H9 (cell line): ENCODE measurements at regions not wholly inside any gene's neighbourhood (a gene's known extent, or its start where the extent isn't known, plus 50 kb on each side); places are given as distances from the start of the nearest gene placed in this dataset.

Experiments used
- DNase-seq: peaks from one replicate; pipeline ENCODE4 v3.0.0-alpha.2; 2017
- H2AFZ ChIP-seq: one replicate; pipeline ENCODE4 v1.6.1; 2013; ENCODE audit warnings: mild to moderate bottlenecking, low read length, control low read depth, moderate library complexity
- H2AK5ac ChIP-seq: 2 replicates; pipeline ENCODE4 v1.6.1; 2013; ENCODE audit warnings: low read length, control low read depth, mixed read lengths; ENCODE audit not compliant: insufficient read length
- H2BK120ac ChIP-seq: one replicate; pipeline ENCODE4 v1.6.1; 2013; ENCODE audit warnings: low read depth, mild to moderate bottlenecking, low read length, control low read depth, inconsistent platforms; ENCODE audit not compliant: poor library complexity, severe bottlenecking
- H2BK12ac ChIP-seq: 2 replicates; pipeline ENCODE4 v1.6.1; 2013; ENCODE audit warnings: low read length, control low read depth, mixed read lengths, low read depth; ENCODE audit not compliant: insufficient read length
- H2BK15ac ChIP-seq: 2 replicates; pipeline ENCODE4 v1.6.1; 2013; ENCODE audit warnings: low read depth, low read length, control low read depth
- H2BK20ac ChIP-seq: one replicate; pipeline ENCODE4 v1.6.1; 2013; ENCODE audit warnings: low read depth, mild to moderate bottlenecking, low read length, control low read depth, inconsistent platforms; ENCODE audit not compliant: poor library complexity, severe bottlenecking
- H2BK5ac ChIP-seq: 2 replicates; pipeline ENCODE4 v1.6.1; 2013; ENCODE audit warnings: low read length, control low read depth, mixed read lengths; ENCODE audit not compliant: insufficient read length
- H3K14ac ChIP-seq: 2 replicates; pipeline ENCODE4 v1.6.1; 2013; ENCODE audit warnings: low read length, control low read depth; ENCODE audit not compliant: insufficient read depth
- H3K18ac ChIP-seq: 2 replicates; pipeline ENCODE4 v1.6.1; 2013; ENCODE audit warnings: low read depth, mild to moderate bottlenecking, mixed read lengths, low read length, control low read depth; ENCODE audit not compliant: insufficient read length
- H3K23ac ChIP-seq: 2 replicates; pipeline ENCODE4 v1.6.1; 2013; ENCODE audit warnings: low read length, control low read depth, mixed read lengths, low read depth; ENCODE audit not compliant: insufficient read length
- H3K23me2 ChIP-seq: 2 replicates; pipeline ENCODE4 v1.6.1; 2013; ENCODE audit warnings: low read depth, mild to moderate bottlenecking, mixed read lengths, low read length, control low read depth; ENCODE audit not compliant: insufficient read length, poor library complexity, severe bottlenecking
- H3K27ac ChIP-seq: 2 replicates; pipeline ENCODE4 v1.5.1; 2013; ENCODE audit warnings: low read length, control low read depth, mixed read lengths, low read depth; ENCODE audit not compliant: insufficient read length
- H3K27me3 ChIP-seq: 2 replicates; pipeline ENCODE4 v1.6.1; 2013; ENCODE audit warnings: low read length, control low read depth, inconsistent platforms; ENCODE audit not compliant: insufficient read depth
- H3K4ac ChIP-seq: 2 replicates; pipeline ENCODE4 v1.6.1; 2013; ENCODE audit warnings: low read depth, mild to moderate bottlenecking, control low read depth, inconsistent platforms, low read length, moderate library complexity
- H3K4me1 ChIP-seq: 2 replicates; pipeline ENCODE4 v1.6.1; 2013; ENCODE audit warnings: low read length, control low read depth, inconsistent platforms; ENCODE audit not compliant: insufficient read depth
- H3K4me2 ChIP-seq: 2 replicates; pipeline ENCODE4 v1.6.1; 2013; ENCODE audit warnings: low read length, control low read depth, mixed read lengths; ENCODE audit not compliant: insufficient read length, insufficient read depth
- H3K56ac ChIP-seq: 2 replicates; pipeline ENCODE4 v1.6.1; 2013; ENCODE audit warnings: low read depth, mild to moderate bottlenecking, mixed read lengths, low read length, control low read depth; ENCODE audit not compliant: insufficient read length
- H3K79me1 ChIP-seq: 2 replicates; pipeline ENCODE4 v1.6.1; 2013; ENCODE audit warnings: low read depth, mild to moderate bottlenecking, moderate library complexity, low read length, control low read depth, inconsistent platforms; ENCODE audit not compliant: insufficient read depth, poor library complexity, severe bottlenecking
- H3K79me2 ChIP-seq: 2 replicates; pipeline ENCODE4 v1.6.1; 2013; ENCODE audit warnings: low read length, control low read depth, inconsistent platforms; ENCODE audit not compliant: insufficient read depth
- H3K9ac ChIP-seq: 2 replicates; pipeline ENCODE4 v1.6.1; 2013; ENCODE audit warnings: low read length, control low read depth, mixed read lengths; ENCODE audit not compliant: insufficient read length; ENCODE audit errors: extremely low read depth
- H3K9me3 ChIP-seq: one replicate; pipeline ENCODE4 v1.6.1; 2013; ENCODE audit warnings: low read depth, low read length, inconsistent platforms; ENCODE audit not compliant: control insufficient read depth
- H3T11ph ChIP-seq: one replicate; pipeline ENCODE4 v1.6.1; 2013; ENCODE audit warnings: mild to moderate bottlenecking, low read length, control low read depth, inconsistent platforms
- H4K20me1 ChIP-seq: one replicate; pipeline ENCODE4 v1.6.1; 2013; ENCODE audit not compliant: control insufficient read depth, insufficient read length, insufficient read depth
- H4K5ac ChIP-seq: 2 replicates; pipeline ENCODE4 v1.6.1; 2013; ENCODE audit warnings: low read depth, mild to moderate bottlenecking, mixed read lengths, low read length, control low read depth; ENCODE audit not compliant: insufficient read length
- H4K8ac ChIP-seq: replicated peaks from 2 replicates; pipeline ENCODE4 v1.6.1; 2013; ENCODE audit warnings: low read length, control low read depth, mixed read lengths, low read depth; ENCODE audit not compliant: insufficient read length
- H4K91ac ChIP-seq: 2 replicates; pipeline ENCODE4 v1.6.1; 2013; ENCODE audit warnings: low read depth, mild to moderate bottlenecking, moderate library complexity, mixed read lengths, low read length, control low read depth; ENCODE audit not compliant: insufficient read length
- H3K27ac Mint-ChIP-seq, 3 experiments: 2 replicates in 2 of 3; 3 replicates in 1 of 3; pipeline ENCODE4 v1.8.0; 2020 to 2021; ENCODE audit warnings: mixed read lengths in 3 of 3, mild to moderate bottlenecking in 1 of 3, moderate library complexity in 1 of 3
- H3K27me3 Mint-ChIP-seq: 2 replicates; pipeline ENCODE4 v1.8.0; 2021; ENCODE audit warnings: low read depth, mild to moderate bottlenecking, moderate library complexity, mixed read lengths
- H3K36me3 Mint-ChIP-seq, 3 experiments: 2 replicates in 2 of 3; 3 replicates in 1 of 3; pipeline ENCODE4 v1.8.0; 2020 to 2021; ENCODE audit warnings: low read depth in 3 of 3, mixed read lengths in 3 of 3; ENCODE audit not compliant: insufficient read depth in 1 of 3
- H3K4me1 Mint-ChIP-seq, 2 experiments: 2 replicates each; pipeline ENCODE4 v1.8.0; 2020; ENCODE audit warnings: mixed read lengths in 2 of 2
- H3K4me3 Mint-ChIP-seq, 2 experiments: 2 replicates in 1 of 2; 3 replicates in 1 of 2; pipeline ENCODE4 v1.8.0; 2020 to 2021; ENCODE audit warnings: mild to moderate bottlenecking in 2 of 2, mixed read lengths in 2 of 2, moderate library complexity in 1 of 2
- H3K9me3 Mint-ChIP-seq, 2 experiments: 2 replicates in 1 of 2; 3 replicates in 1 of 2; pipeline ENCODE4 v1.8.0; 2020; ENCODE audit warnings: mild to moderate bottlenecking in 2 of 2, mixed read lengths in 2 of 2, moderate library complexity in 1 of 2
- WGBS: extraction: QIAGEN DNeasy Blood & Tissue Kit; methylation state at CpG from one replicate; pipeline ENCODE4 v1.1.7; 2013; ENCODE audit warnings: missing lambda C conversion rate, low lambda C conversion rate, mixed read lengths; ENCODE audit not compliant: insufficient read length; ENCODE audit errors: extremely low coverage; 5-methylcytosine and 5-hydroxymethylcytosine counted together
- TF ChIP-seq, protein P1 (sequence below): fragments of 200-600 bp; sonication (generic); conservative IDR thresholded peaks from 3 replicates; pipeline ENCODE4 v1.8.0; 2021; ENCODE audit warnings: antibody characterized with exemption, mild to moderate bottlenecking

GRCh38 chr7:85554236-85555178 is 367.7 kb upstream of the SEMA3D start:
- Histone ChIP-seq H3K9me3 (no peaks in the 10 kb centered on the region), H2BK15ac (no peak overlapping the region), H2AK5ac (no peak overlapping the region), H2BK120ac (no peak overlapping the region), H2BK12ac (no peak overlapping the region), H3K4me2 (no peak overlapping the region), H3K4ac (no peak overlapping the region), H3K27ac (no peak overlapping the region), H3T11ph (no peak overlapping the region), H3K4me1 (no peaks in the 10 kb centered on the region), H4K8ac (no peak overlapping the region), H4K20me1 (no peaks in the 10 kb centered on the region), H3K79me2 (no peaks in the 10 kb centered on the region), H4K91ac (no peak overlapping the region), H3K23me2 (no peaks in the 10 kb centered on the region), H3K27me3 (no peaks in the 10 kb centered on the region), H3K56ac (no peak overlapping the region), H3K18ac (no peak overlapping the region), H3K79me1 (no peaks in the 10 kb centered on the region), H4K5ac (no peak overlapping the region), H2BK5ac (no peak overlapping the region), H3K9ac (no peak overlapping the region), H2BK20ac (no peak overlapping the region), H3K23ac (no peak overlapping the region), H2AFZ (no peak overlapping the region), H3K14ac (no peak overlapping the region)
- Mint-ChIP-seq H3K27ac (peak overlapping the region in 1 of 3 experiments; percentile 63; a peak in 1 of 7 replicates), H3K27me3 (no peaks in the 10 kb centered on the region), H3K9me3 (no peaks in the 10 kb centered on the region), H3K4me3 (no peak overlapping the region), H3K36me3 (no peaks in the 10 kb centered on the region), H3K4me1 (no peaks in the 10 kb centered on the region)
- no CpG with 5 or more reads among the region's 5 CpGs for WGBS
- no peak for DNase-seq
- TF ChIP-seq, protein P1, sequence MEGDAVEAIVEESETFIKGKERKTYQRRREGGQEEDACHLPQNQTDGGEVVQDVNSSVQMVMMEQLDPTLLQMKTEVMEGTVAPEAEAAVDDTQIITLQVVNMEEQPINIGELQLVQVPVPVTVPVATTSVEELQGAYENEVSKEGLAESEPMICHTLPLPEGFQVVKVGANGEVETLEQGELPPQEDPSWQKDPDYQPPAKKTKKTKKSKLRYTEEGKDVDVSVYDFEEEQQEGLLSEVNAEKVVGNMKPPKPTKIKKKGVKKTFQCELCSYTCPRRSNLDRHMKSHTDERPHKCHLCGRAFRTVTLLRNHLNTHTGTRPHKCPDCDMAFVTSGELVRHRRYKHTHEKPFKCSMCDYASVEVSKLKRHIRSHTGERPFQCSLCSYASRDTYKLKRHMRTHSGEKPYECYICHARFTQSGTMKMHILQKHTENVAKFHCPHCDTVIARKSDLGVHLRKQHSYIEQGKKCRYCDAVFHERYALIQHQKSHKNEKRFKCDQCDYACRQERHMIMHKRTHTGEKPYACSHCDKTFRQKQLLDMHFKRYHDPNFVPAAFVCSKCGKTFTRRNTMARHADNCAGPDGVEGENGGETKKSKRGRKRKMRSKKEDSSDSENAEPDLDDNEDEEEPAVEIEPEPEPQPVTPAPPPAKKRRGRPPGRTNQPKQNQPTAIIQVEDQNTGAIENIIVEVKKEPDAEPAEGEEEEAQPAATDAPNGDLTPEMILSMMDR = peak; percentile 83
